A673 (cell line): ENCODE measurements at regions not wholly inside any gene's neighbourhood (a gene's known extent, or its start where the extent isn't known, plus 50 kb on each side); places are given as distances from the start of the nearest gene placed in this dataset.

ENCODE experiments used
- CTCF ChIP-seq: fragments of 300-800, 200-600 bp; sonication (generic); conservative IDR thresholded peaks from 2 replicates; pipeline ENCODE4 v1.5.1; 2017; ENCODE audit warnings: low read depth, mild to moderate bottlenecking, antibody characterized with exemption, low read length, moderate library complexity, mixed read lengths
- EZH2 ChIP-seq: fragments of 200-600 bp; sonication (generic); IDR thresholded peaks from 2 replicates; pipeline ENCODE4 v1.6.1; 2017; ENCODE audit warnings: borderline replicate concordance, low read depth, mild to moderate bottlenecking, mixed read lengths, antibody characterized with exemption, low read length; ENCODE audit not compliant: poor library complexity, severe bottlenecking

GRCh38 chrX:114363346-114363745 lies 220.5 kb upstream of the HTR2C start:
- TF ChIP-seq CTCF (no peak), EZH2 (no peak)
